ENCODE measurements at regions not wholly inside any gene's neighbourhood (a gene's known extent, or its start where the extent isn't known, plus 50 kb on each side); places are given as distances from the start of the nearest gene placed in this dataset.

- no peak for TF ChIP-seq POLR2A (IDR thresholded peaks at IDR 0.05)
- TF ChIP-seq, protein P1, sequence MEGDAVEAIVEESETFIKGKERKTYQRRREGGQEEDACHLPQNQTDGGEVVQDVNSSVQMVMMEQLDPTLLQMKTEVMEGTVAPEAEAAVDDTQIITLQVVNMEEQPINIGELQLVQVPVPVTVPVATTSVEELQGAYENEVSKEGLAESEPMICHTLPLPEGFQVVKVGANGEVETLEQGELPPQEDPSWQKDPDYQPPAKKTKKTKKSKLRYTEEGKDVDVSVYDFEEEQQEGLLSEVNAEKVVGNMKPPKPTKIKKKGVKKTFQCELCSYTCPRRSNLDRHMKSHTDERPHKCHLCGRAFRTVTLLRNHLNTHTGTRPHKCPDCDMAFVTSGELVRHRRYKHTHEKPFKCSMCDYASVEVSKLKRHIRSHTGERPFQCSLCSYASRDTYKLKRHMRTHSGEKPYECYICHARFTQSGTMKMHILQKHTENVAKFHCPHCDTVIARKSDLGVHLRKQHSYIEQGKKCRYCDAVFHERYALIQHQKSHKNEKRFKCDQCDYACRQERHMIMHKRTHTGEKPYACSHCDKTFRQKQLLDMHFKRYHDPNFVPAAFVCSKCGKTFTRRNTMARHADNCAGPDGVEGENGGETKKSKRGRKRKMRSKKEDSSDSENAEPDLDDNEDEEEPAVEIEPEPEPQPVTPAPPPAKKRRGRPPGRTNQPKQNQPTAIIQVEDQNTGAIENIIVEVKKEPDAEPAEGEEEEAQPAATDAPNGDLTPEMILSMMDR (IDR thresholded peaks at IDR 0.05), result no peak
- TF ChIP-seq POLR2AphosphoS5 (IDR thresholded peaks at IDR 0.05; ENCODE audit: insufficient read depth in 1 of 2, low read depth in 1 of 2), result no peak
- H3K9me3 ChIP-seq, result no peaks in the 10 kb centered on the region
- H3K27me3 ChIP-seq, result no peaks in the 10 kb centered on the region
- DNase-seq (ENCODE audit: extremely low spot score in 2 of 2), result no peak
- intact Hi-C loops (cut with DNase I), result no loop called here
- H3K27ac ChIP-seq, result no peak overlapping the region
- H3K4me3 ChIP-seq, result no peak overlapping the region
- no peaks in the 10 kb centered on the region for H3K36me3 ChIP-seq
- no peaks in the 10 kb centered on the region for H3K4me1 ChIP-seq
These were observed 734.6 kb upstream of the TENM3 start for GRCh38 chr4:181508601-181509000.

DNA sequence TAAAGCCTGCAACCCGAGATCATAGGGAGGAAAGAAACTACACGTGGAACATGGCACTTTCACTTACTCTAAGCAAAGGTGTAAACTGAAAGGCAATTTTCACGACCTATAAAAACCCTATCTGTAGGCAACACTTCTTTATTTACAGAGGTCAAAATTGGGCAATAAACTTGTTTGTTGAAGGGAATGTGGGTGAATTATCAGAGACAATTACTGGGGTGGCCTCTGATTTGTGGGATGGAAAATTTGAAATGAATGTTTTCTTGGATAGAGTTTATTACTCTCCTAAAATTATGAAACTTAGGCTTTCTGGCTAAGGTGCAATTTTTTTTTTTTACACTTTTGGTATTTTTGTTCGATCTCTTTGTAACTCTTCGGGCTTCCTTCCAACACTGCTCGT lies 734.1 kb upstream of the TENM3 start:
- TF ChIP-seq POLR2AphosphoS5 (IDR thresholded peaks at IDR 0.05; ENCODE audit: insufficient read depth in 1 of 2, low read depth in 1 of 2) (no peak), POLR2A (IDR thresholded peaks at IDR 0.05) (no peak)
- TF ChIP-seq, protein P1 (IDR thresholded peaks at IDR 0.05), result no peak
- H3K9me3 ChIP-seq, result no peaks in the 10 kb centered on the region
- no peak for DNase-seq (ENCODE audit: extremely low spot score in 2 of 2)
- H3K36me3 ChIP-seq, result no peaks in the 10 kb centered on the region
- intact Hi-C loops (cut with DNase I), result no loop called here
- H3K27me3 ChIP-seq, result no peaks in the 10 kb centered on the region
- H3K27ac ChIP-seq, result no peak overlapping the region
- H3K4me3 ChIP-seq, result no peak overlapping the region
- H3K4me1 ChIP-seq, result no peaks in the 10 kb centered on the region

GRCh38 chr4:181517491-181517890 lies 725.7 kb upstream of the TENM3 start:
- H3K9me3 ChIP-seq, result no peaks in the 10 kb centered on the region
- no peak for DNase-seq (ENCODE audit: extremely low spot score in 2 of 2)
- no peaks in the 10 kb centered on the region for H3K4me1 ChIP-seq
- TF ChIP-seq POLR2A (IDR thresholded peaks at IDR 0.05) (no peak), POLR2AphosphoS5 (IDR thresholded peaks at IDR 0.05; ENCODE audit: insufficient read depth in 1 of 2, low read depth in 1 of 2) (no peak)
- TF ChIP-seq, protein P1 (IDR thresholded peaks at IDR 0.05), result no peak
- intact Hi-C loops (cut with DNase I), result no loop called here
- no peak overlapping the region for H3K4me3 ChIP-seq
- no peaks in the 10 kb centered on the region for H3K36me3 ChIP-seq
- no peak overlapping the region for H3K27ac ChIP-seq
- H3K27me3 ChIP-seq, result no peaks in the 10 kb centered on the region

- TF ChIP-seq POLR2A (IDR thresholded peaks at IDR 0.05) (no peak), POLR2AphosphoS5 (IDR thresholded peaks at IDR 0.05; ENCODE audit: insufficient read depth in 1 of 2, low read depth in 1 of 2) (no peak)
- TF ChIP-seq, protein P1 (IDR thresholded peaks at IDR 0.05), result no peak
- no peaks in the 10 kb centered on the region for H3K36me3 ChIP-seq
- H3K9me3 ChIP-seq, result no peaks in the 10 kb centered on the region
- H3K4me3 ChIP-seq, result no peak overlapping the region
- DNase-seq (ENCODE audit: extremely low spot score in 2 of 2), result no peak
- H3K4me1 ChIP-seq, result no peaks in the 10 kb centered on the region
- no peak overlapping the region for H3K27ac ChIP-seq
- no peaks in the 10 kb centered on the region for H3K27me3 ChIP-seq
- intact Hi-C loops (cut with DNase I), result no loop called here
These were observed 722.4 kb upstream of the TENM3 start for GRCh38 chr4:181520790-181521189.

- Histone ChIP-seq H3K27me3 (no peaks in the 10 kb centered on the region), H3K27ac (no peak overlapping the region), H3K9me3 (no peaks in the 10 kb centered on the region), H3K4me1 (no peaks in the 10 kb centered on the region), H3K36me3 (no peaks in the 10 kb centered on the region), H3K4me3 (no peak overlapping the region)
- intact Hi-C loops (cut with DNase I), result no loop called here
- TF ChIP-seq, protein P1 (IDR thresholded peaks at IDR 0.05), result no peak
- TF ChIP-seq POLR2AphosphoS5 (IDR thresholded peaks at IDR 0.05; ENCODE audit: insufficient read depth in 1 of 2, low read depth in 1 of 2), result no peak
- TF ChIP-seq POLR2A (IDR thresholded peaks at IDR 0.05), result no peak
- no peak for DNase-seq (ENCODE audit: extremely low spot score in 2 of 2)
These were observed 719.2 kb upstream of the TENM3 start for GRCh38 chr4:181523973-181524372.

Data from vagina (tissue), 2 donors.